ENCODE measurements at regions not wholly inside any gene's neighbourhood (a gene's known extent, or its start where the extent isn't known, plus 50 kb on each side); places are given as distances from the start of the nearest gene placed in this dataset.

DNA sequence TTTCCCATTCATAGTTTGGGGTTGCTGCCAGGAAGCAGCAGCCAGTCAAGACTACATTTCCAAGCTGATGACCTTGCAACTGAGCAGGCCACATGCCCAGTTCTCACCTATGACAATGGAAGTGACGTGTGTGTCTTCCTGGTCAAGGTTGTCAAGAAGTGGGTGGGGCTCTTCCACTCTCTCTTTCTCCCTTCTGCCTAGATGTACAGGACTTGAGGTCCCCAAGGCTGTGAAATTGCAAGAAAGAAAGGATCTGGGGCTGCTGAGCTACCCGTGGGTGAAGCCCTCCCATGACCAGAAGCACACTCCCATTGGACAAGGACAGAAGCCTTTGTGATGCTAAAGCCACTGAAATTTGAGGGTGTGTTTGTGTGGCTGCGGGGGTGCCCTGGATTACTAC is 175.1 kb downstream of the LINC00237 start:
- TF ChIP-seq, protein P1, sequence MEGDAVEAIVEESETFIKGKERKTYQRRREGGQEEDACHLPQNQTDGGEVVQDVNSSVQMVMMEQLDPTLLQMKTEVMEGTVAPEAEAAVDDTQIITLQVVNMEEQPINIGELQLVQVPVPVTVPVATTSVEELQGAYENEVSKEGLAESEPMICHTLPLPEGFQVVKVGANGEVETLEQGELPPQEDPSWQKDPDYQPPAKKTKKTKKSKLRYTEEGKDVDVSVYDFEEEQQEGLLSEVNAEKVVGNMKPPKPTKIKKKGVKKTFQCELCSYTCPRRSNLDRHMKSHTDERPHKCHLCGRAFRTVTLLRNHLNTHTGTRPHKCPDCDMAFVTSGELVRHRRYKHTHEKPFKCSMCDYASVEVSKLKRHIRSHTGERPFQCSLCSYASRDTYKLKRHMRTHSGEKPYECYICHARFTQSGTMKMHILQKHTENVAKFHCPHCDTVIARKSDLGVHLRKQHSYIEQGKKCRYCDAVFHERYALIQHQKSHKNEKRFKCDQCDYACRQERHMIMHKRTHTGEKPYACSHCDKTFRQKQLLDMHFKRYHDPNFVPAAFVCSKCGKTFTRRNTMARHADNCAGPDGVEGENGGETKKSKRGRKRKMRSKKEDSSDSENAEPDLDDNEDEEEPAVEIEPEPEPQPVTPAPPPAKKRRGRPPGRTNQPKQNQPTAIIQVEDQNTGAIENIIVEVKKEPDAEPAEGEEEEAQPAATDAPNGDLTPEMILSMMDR (IDR thresholded peaks at IDR 0.05): no peak
- no peak for TF ChIP-seq POLR2A (IDR thresholded peaks at IDR 0.05)
